Thymus (tissue), 11 donors: ENCODE measurements at regions not wholly inside any gene's neighbourhood (a gene's known extent, or its start where the extent isn't known, plus 50 kb on each side); places are given as distances from the start of the nearest gene placed in this dataset.

Experiments used
- DNase-seq, 9 donors: peaks; one replicate each; pipeline ENCODE4 v3.0.0-alpha.2; 2013; ENCODE audit warnings: low spot score in 9 of 9, low read depth in 6 of 9, missing footprints in 1 of 9
- H3K27ac ChIP-seq, 2 donors: one replicate each; pipeline ENCODE4 v1.5.1; 2013; ENCODE audit warnings: control low read depth in 1 of 2, low read depth in 1 of 2, low read length in 1 of 2, mild to moderate bottlenecking in 1 of 2, moderate library complexity in 1 of 2
- H3K27me3 ChIP-seq, 2 donors: one replicate each; pipeline ENCODE4 v1.5.1; 2013; ENCODE audit warnings: low read length in 1 of 2; ENCODE audit not compliant: control insufficient read depth in 2 of 2, insufficient read depth in 1 of 2
- H3K36me3 ChIP-seq, 2 donors: one replicate each; pipeline ENCODE4 v1.5.1; 2013; ENCODE audit warnings: low read length in 1 of 2, mild to moderate bottlenecking in 1 of 2, moderate library complexity in 1 of 2; ENCODE audit not compliant: control insufficient read depth in 2 of 2, insufficient read depth in 2 of 2
- H3K4me1 ChIP-seq, 2 donors: one replicate each; pipeline ENCODE4 v1.5.1; 2013; ENCODE audit warnings: low read length in 2 of 2; ENCODE audit not compliant: control insufficient read depth in 2 of 2, insufficient read depth in 2 of 2
- H3K4me3 ChIP-seq, 2 donors: one replicate each; pipeline ENCODE4 v1.5.1; 2013; ENCODE audit warnings: low read length in 2 of 2, control low read depth in 1 of 2, mild to moderate bottlenecking in 1 of 2
- H3K9me3 ChIP-seq, 2 donors: one replicate each; pipeline ENCODE4 v1.5.1; 2013; ENCODE audit warnings: low read length in 1 of 2, mild to moderate bottlenecking in 1 of 2; ENCODE audit not compliant: control insufficient read depth in 2 of 2, insufficient read depth in 1 of 2
- WGBS: extraction: QIAGEN DNeasy Blood & Tissue Kit; methylation state at CpG from one replicate; pipeline ENCODE4 v1.1.7; 2013; 5-methylcytosine and 5-hydroxymethylcytosine counted together
- donor health status: healthy.

DNA sequence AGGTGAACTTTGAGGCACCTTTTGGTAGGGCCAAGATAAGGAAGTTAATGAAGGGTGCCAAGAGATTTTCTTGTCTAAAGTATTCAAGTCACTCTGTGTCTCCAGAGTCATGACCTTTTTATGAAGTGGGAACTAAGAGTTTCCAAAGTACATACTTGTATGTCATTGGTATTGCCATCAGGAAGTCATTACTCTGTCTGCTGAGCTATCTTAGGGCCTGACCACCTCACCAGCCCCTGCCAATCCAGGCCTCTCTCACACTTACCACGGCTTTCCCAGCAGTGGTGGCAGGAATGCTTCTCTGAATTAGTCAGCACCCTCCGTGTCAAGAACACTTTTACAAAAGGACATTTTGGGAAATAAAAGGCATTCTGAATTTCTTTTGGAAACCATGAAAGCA lies 192.8 kb upstream of the MTNR1B start:
- H3K27ac ChIP-seq: no peak overlapping the region
- H3K9me3 ChIP-seq: no peaks in the 10 kb centered on the region
- 93% methylated on average over 2 of the region's 2 CpGs for WGBS
- H3K4me1 ChIP-seq: no peaks in the 10 kb centered on the region
- H3K4me3 ChIP-seq: no peak overlapping the region
- no peak for DNase-seq
- H3K27me3 ChIP-seq: no peaks in the 10 kb centered on the region
- H3K36me3 ChIP-seq: no peaks in the 10 kb centered on the region

GRCh38 chr11:92779746-92780145 lies 189.7 kb upstream of the MTNR1B start:
- Histone ChIP-seq H3K9me3 (no peaks in the 10 kb centered on the region), H3K27me3 (no peaks in the 10 kb centered on the region), H3K4me3 (no peak overlapping the region), H3K27ac (no peak overlapping the region), H3K36me3 (no peaks in the 10 kb centered on the region), H3K4me1 (no peaks in the 10 kb centered on the region)
- no peak for DNase-seq
- 97% methylated on average over 5 of the region's 5 CpGs for WGBS

GRCh38 chr11:92781151-92781550 lies 188.3 kb upstream of the MTNR1B start:
- H3K9me3 ChIP-seq: no peaks in the 10 kb centered on the region
- over 99% methylated on average over 8 of the region's 8 CpGs for WGBS
- H3K4me3 ChIP-seq: no peak overlapping the region
- H3K36me3 ChIP-seq: no peaks in the 10 kb centered on the region
- no peak for DNase-seq
- H3K4me1 ChIP-seq: no peaks in the 10 kb centered on the region
- no peaks in the 10 kb centered on the region for H3K27me3 ChIP-seq
- no peak overlapping the region for H3K27ac ChIP-seq

DNA sequence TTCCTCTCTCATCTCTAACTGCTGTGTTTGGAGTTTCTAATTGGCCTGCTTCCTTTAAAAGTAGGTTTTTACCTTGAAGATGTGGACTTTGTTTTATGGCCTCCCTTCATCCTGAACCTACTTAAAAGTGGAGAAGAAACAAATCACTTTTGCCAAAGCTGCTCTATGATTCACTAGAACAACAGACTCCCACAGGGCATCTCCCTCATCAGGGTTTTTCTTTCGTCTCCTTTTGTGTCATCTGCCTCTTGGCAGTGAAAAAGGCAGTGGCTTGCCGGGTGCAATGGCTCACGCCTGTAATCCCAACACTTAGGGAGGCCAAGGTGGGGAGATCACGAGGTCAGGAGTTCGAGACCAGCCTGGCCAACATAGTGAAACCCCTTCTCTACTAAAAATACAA lies 186.6 kb upstream of the MTNR1B start:
- no peak for DNase-seq
- H3K36me3 ChIP-seq: no peaks in the 10 kb centered on the region
- H3K9me3 ChIP-seq: no peaks in the 10 kb centered on the region
- no peaks in the 10 kb centered on the region for H3K4me1 ChIP-seq
- H3K4me3 ChIP-seq: no peak overlapping the region
- H3K27me3 ChIP-seq: no peaks in the 10 kb centered on the region
- H3K27ac ChIP-seq: no peak overlapping the region
- 96% methylated on average over 5 of the region's 5 CpGs for WGBS

GRCh38 chr11:92784331-92784730 lies 185.1 kb upstream of the MTNR1B start:
- 45% methylated on average over 6 of the region's 6 CpGs for WGBS
- no peaks in the 10 kb centered on the region for H3K4me1 ChIP-seq
- no peak for DNase-seq
- no peaks in the 10 kb centered on the region for H3K36me3 ChIP-seq
- no peak overlapping the region for H3K27ac ChIP-seq
- no peak overlapping the region for H3K4me3 ChIP-seq
- no peaks in the 10 kb centered on the region for H3K9me3 ChIP-seq
- no peaks in the 10 kb centered on the region for H3K27me3 ChIP-seq

- no peaks in the 10 kb centered on the region for H3K27me3 ChIP-seq
- WGBS: 44% methylated on average over 2 of the region's 2 CpGs
- H3K27ac ChIP-seq: no peak overlapping the region
- no peak overlapping the region for H3K4me3 ChIP-seq
- H3K36me3 ChIP-seq: no peaks in the 10 kb centered on the region
- no peaks in the 10 kb centered on the region for H3K4me1 ChIP-seq
- DNase-seq: no peak
- H3K9me3 ChIP-seq: no peaks in the 10 kb centered on the region
These were observed 181.8 kb upstream of the MTNR1B start for GRCh38 chr11:92787638-92788037.

DNA sequence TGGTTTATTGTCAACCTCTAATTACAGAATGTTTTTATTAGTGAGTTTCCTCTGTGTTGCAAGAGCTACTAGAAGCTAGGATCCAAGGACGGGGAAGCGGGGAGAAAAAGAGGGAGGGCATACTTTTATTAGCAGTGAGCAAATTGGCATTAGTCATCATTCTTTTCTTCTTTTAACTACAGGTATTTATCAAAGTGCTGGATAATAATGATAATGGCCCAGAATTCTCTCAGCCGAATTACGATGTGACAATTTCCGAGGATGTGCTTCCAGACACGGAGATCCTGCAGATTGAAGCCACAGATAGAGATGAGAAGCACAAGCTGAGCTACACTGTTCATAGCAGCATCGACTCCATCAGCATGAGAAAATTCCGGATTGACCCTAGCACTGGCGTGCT lies 179.7 kb upstream of the MTNR1B start:
- H3K27me3 ChIP-seq: no peaks in the 10 kb centered on the region

DNA sequence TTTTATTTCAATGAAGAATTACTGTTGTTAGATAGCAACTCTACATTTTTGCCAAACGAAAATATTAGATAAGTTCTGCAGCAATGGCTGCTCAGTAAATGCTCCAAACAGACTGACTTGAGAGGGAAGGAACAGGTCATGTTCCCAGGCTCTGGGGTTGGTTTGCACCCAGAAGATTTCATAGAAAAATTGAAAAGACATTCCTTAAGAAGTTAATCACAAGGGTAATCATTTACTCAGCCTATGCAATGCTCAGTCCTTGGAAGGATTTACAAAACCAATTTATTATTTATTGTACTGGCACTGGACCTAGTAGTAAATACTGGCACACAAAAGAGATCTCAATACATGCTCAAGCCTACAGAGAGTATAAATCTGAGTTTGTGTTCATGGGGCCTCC lies 179.1 kb upstream of the MTNR1B start:
- Histone ChIP-seq H3K27ac (no peak overlapping the region), H3K27me3 (no peaks in the 10 kb centered on the region), H3K4me1 (no peaks in the 10 kb centered on the region), H3K4me3 (no peak overlapping the region), H3K9me3 (no peaks in the 10 kb centered on the region), H3K36me3 (no peaks in the 10 kb centered on the region)
- no peak for DNase-seq
- 97% methylated on average over 1 of the region's 1 CpG for WGBS

More for the DNA sequence above, 179.7 kb upstream of the MTNR1B start:
- Histone ChIP-seq H3K9me3 (no peaks in the 10 kb centered on the region), H3K4me3 (no peak overlapping the region), H3K27ac (no peak overlapping the region), H3K4me1 (no peaks in the 10 kb centered on the region), H3K36me3 (no peaks in the 10 kb centered on the region)
- WGBS: 97% methylated on average over 9 of the region's 9 CpGs
- no peak for DNase-seq

- no peaks in the 10 kb centered on the region for H3K9me3 ChIP-seq
- H3K4me1 ChIP-seq: no peaks in the 10 kb centered on the region
- H3K27ac ChIP-seq: no peak overlapping the region
- no peaks in the 10 kb centered on the region for H3K36me3 ChIP-seq
- no peak overlapping the region for H3K4me3 ChIP-seq
- no peak for DNase-seq
- no peaks in the 10 kb centered on the region for H3K27me3 ChIP-seq
These were observed 178.4 kb upstream of the MTNR1B start for GRCh38 chr11:92790926-92791616.

DNA sequence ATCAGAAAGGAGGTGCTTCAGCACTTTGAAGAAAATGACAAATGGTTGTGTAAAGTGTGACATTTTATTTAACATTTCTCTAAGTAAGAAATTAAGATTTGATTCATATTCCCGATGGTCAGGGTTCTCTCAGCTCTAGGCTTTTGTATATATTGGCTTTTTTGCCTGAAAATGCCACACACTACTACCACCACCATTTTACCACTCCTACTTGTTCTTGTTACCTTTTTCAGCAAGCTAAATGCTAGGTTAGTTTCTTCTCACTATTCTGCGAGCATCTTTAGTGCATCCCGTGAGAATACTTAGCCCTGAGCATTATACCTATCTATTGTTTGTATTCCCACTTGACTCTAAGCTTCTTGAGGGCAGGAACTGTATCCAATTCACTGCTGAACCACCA lies 177.6 kb upstream of the MTNR1B start:
- no peak for DNase-seq
- no peaks in the 10 kb centered on the region for H3K9me3 ChIP-seq
- H3K27ac ChIP-seq: no peak overlapping the region
- WGBS: 96% methylated on average over 3 of the region's 3 CpGs
- H3K36me3 ChIP-seq: no peaks in the 10 kb centered on the region
- no peaks in the 10 kb centered on the region for H3K27me3 ChIP-seq
- no peak overlapping the region for H3K4me3 ChIP-seq
- H3K4me1 ChIP-seq: no peaks in the 10 kb centered on the region
